Activated CD8-positive, alpha-beta T cell treated with anti-CD3 and anti-CD28 coated beads, Interleukin-2, amount 10 ng/mL, durations not matched to agents 7 days and 5 days (primary cell): ENCODE measurements at regions not wholly inside any gene's neighbourhood (a gene's known extent, or its start where the extent isn't known, plus 50 kb on each side); places are given as distances from the start of the nearest gene placed in this dataset.
"Not testable (repeated sequence)": the region's sequence is repeated elsewhere in the genome, so short reads cannot be mapped to it uniquely, and the experiment has no call there.

Experiments
- ATAC-seq: fragments of 150-1000 bp; cut with Tn5 transposase; one replicate; pipeline ENCODE4 v1.10.0; 2021; ENCODE audit warnings: moderate library complexity
- CTCF ChIA-PET: fragments of 350-600 bp; sonication (Branson Sonifier 250); formaldehyde crosslinking; loops from one replicate; lab custom pipeline; 2021; ENCODE audit warnings: antibody characterized with exemption; lab: Charles Lee
- POLR2A ChIA-PET: fragments of 350-600 bp; sonication (Branson Sonifier 250); formaldehyde crosslinking; loops from one replicate; lab custom pipeline; 2021; ENCODE audit warnings: antibody characterized with exemption; lab: Charles Lee
- DNase-seq: peaks from one replicate; pipeline ENCODE4 v3.0.0-alpha.2; 2020
- H3K27ac Mint-ChIP-seq: one replicate; pipeline ENCODE4 v1.8.0; 2021; ENCODE audit warnings: mild to moderate bottlenecking, mixed read lengths
- H3K27me3 Mint-ChIP-seq: one replicate; pipeline ENCODE4 v1.8.0; 2021; ENCODE audit warnings: low read depth, mixed read lengths
- H3K36me3 Mint-ChIP-seq: one replicate; pipeline ENCODE4 v1.8.0; 2021; ENCODE audit warnings: low read depth, mixed read lengths
- H3K4me1 Mint-ChIP-seq: one replicate; pipeline ENCODE4 v1.8.0; 2021; ENCODE audit warnings: low read depth, mixed read lengths
- H3K4me3 Mint-ChIP-seq: one replicate; pipeline ENCODE4 v1.8.0; 2021; ENCODE audit warnings: mild to moderate bottlenecking, mixed read lengths
- H3K9me3 Mint-ChIP-seq: one replicate; pipeline ENCODE4 v1.8.0; 2022; ENCODE audit warnings: mixed read lengths; ENCODE audit not compliant: insufficient read depth

- Mint-ChIP-seq H3K27ac (no peak overlapping the region), H3K27me3 (peaks cover 3% of the 10 kb centered on the region), H3K4me3 (no peak overlapping the region), H3K9me3 (peaks cover 3% of the 10 kb centered on the region), H3K36me3 (no peaks in the 10 kb centered on the region), H3K4me1 (no peaks in the 10 kb centered on the region)
- ATAC-seq (no peak), DNase-seq (no peak)
- ChIA-PET CTCF (no interaction called here), POLR2A (no interaction called here)
These were observed 75.8 kb upstream of the PCSK5 start for GRCh38 chr9:75814667-75815066.

GRCh38 chr9:75820471-75821115 is 69.9 kb upstream of the PCSK5 start:
- H3K27ac Mint-ChIP-seq, H3K27me3 Mint-ChIP-seq, DNase-seq, H3K9me3 Mint-ChIP-seq, ATAC-seq, H3K36me3 Mint-ChIP-seq, H3K4me1 Mint-ChIP-seq, H3K4me3 Mint-ChIP-seq, CTCF ChIA-PET, POLR2A ChIA-PET: not testable (repeated sequence)

GRCh38 chr9:75823151-75823550 is 67.3 kb upstream of the PCSK5 start:
- POLR2A ChIA-PET: no interaction called here
- no peak for DNase-seq
- no peak for ATAC-seq
- H3K9me3 Mint-ChIP-seq: no peaks in the 10 kb centered on the region
- H3K4me3 Mint-ChIP-seq: no peak overlapping the region
- H3K36me3 Mint-ChIP-seq: no peaks in the 10 kb centered on the region
- peaks cover 3% of the 10 kb centered on the region for H3K27me3 Mint-ChIP-seq
- no peak overlapping the region for H3K27ac Mint-ChIP-seq
- no peaks in the 10 kb centered on the region for H3K4me1 Mint-ChIP-seq
- CTCF ChIA-PET: no interaction called here

GRCh38 chr9:75824816-75825568 is 65.5 kb upstream of the PCSK5 start:
- no peaks in the 10 kb centered on the region for H3K36me3 Mint-ChIP-seq
- ChIA-PET POLR2A (no interaction called here), CTCF (no interaction called here)
- H3K4me3 Mint-ChIP-seq: no peak overlapping the region
- ATAC-seq: no peak
- H3K27me3 Mint-ChIP-seq: no peaks in the 10 kb centered on the region
- no peak for DNase-seq
- H3K27ac Mint-ChIP-seq: no peak overlapping the region
- no peaks in the 10 kb centered on the region for H3K9me3 Mint-ChIP-seq
- no peaks in the 10 kb centered on the region for H3K4me1 Mint-ChIP-seq

- CTCF ChIA-PET: no interaction called here
- ATAC-seq: no peak
- no peak overlapping the region for H3K4me3 Mint-ChIP-seq
- H3K9me3 Mint-ChIP-seq: no peaks in the 10 kb centered on the region
- no peak for DNase-seq
- H3K27ac Mint-ChIP-seq: no peak overlapping the region
- H3K27me3 Mint-ChIP-seq: no peaks in the 10 kb centered on the region
- POLR2A ChIA-PET: no interaction called here
- H3K4me1 Mint-ChIP-seq: no peaks in the 10 kb centered on the region
- H3K36me3 Mint-ChIP-seq: no peaks in the 10 kb centered on the region
These were observed 64.2 kb upstream of the PCSK5 start for GRCh38 chr9:75826314-75826713.

- no peaks in the 10 kb centered on the region for H3K9me3 Mint-ChIP-seq
- ATAC-seq (no peak), DNase-seq (no peak)
- H3K4me1 Mint-ChIP-seq: no peaks in the 10 kb centered on the region
- ChIA-PET POLR2A (no interaction called here), CTCF (no interaction called here)
- no peaks in the 10 kb centered on the region for H3K36me3 Mint-ChIP-seq
- no peak overlapping the region for H3K27ac Mint-ChIP-seq
- no peaks in the 10 kb centered on the region for H3K27me3 Mint-ChIP-seq
- H3K4me3 Mint-ChIP-seq: no peak overlapping the region
These were observed 60.2 kb upstream of the PCSK5 start for GRCh38 chr9:75830303-75830702.

- Mint-ChIP-seq H3K9me3 (no peaks in the 10 kb centered on the region), H3K27me3 (no peaks in the 10 kb centered on the region), H3K36me3 (no peaks in the 10 kb centered on the region), H3K4me3 (no peak overlapping the region), H3K4me1 (no peaks in the 10 kb centered on the region), H3K27ac (no peak overlapping the region)
- ChIA-PET CTCF (no interaction called here), POLR2A (no interaction called here)
- ATAC-seq (no peak), DNase-seq (no peak)
These were observed 56.7 kb upstream of the PCSK5 start for GRCh38 chr9:75833778-75834177.

GRCh38 chr9:75834878-75835277 is 55.6 kb upstream of the PCSK5 start:
- Mint-ChIP-seq H3K4me3 (no peak overlapping the region), H3K36me3 (no peaks in the 10 kb centered on the region), H3K27ac (no peak overlapping the region), H3K27me3 (no peaks in the 10 kb centered on the region), H3K4me1 (no peaks in the 10 kb centered on the region), H3K9me3 (no peaks in the 10 kb centered on the region)
- POLR2A ChIA-PET: no interaction called here
- ATAC-seq (no peak), DNase-seq (no peak)
- CTCF ChIA-PET: no interaction called here
